ENCODE measurements at regions not wholly inside any gene's neighbourhood (a gene's known extent, or its start where the extent isn't known, plus 50 kb on each side); places are given as distances from the start of the nearest gene placed in this dataset.
"Not testable (repeated sequence)": the region's sequence is repeated elsewhere in the genome, so short reads cannot be mapped to it uniquely, and the experiment has no call there.

DNA sequence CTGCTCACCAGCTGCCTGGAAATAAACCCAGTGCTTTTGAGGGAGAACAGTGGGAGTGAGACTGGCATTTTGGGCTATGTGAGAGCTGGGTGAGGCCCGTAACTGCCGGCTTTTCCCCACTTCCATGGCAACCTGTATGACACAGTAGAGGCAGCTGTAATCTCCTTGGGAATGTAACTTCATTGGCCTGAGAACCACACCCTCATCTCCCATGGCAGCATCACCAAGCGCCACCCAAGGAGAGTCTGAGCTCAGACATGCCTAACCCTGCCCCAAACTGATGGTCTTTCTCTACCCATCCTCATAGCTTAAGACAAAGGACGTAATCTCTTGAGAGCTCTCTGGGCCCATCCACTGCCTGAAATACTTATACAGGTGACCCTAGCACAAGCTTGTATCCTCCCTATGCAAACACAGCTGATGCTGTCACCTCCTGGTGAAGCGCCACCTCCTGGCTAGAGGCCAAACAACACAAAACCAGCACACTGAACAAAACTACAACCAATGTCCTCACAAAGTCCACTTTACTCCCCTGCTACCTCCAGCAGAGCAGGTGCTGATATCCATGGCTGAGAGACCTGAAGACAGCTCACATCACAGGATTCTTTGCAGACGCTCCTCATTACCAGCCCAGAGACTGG lies 763.4 kb upstream of the NRXN1 start:
- no peak for DNase-seq

- no peak for DNase-seq
These were observed 759.6 kb upstream of the NRXN1 start for GRCh38 chr2:51791496-51791895.

- no peak for DNase-seq
These were observed 758.9 kb upstream of the NRXN1 start for GRCh38 chr2:51790854-51791253.

- no peak for DNase-seq
These were observed 758.0 kb upstream of the NRXN1 start for GRCh38 chr2:51789918-51790317.

DNA sequence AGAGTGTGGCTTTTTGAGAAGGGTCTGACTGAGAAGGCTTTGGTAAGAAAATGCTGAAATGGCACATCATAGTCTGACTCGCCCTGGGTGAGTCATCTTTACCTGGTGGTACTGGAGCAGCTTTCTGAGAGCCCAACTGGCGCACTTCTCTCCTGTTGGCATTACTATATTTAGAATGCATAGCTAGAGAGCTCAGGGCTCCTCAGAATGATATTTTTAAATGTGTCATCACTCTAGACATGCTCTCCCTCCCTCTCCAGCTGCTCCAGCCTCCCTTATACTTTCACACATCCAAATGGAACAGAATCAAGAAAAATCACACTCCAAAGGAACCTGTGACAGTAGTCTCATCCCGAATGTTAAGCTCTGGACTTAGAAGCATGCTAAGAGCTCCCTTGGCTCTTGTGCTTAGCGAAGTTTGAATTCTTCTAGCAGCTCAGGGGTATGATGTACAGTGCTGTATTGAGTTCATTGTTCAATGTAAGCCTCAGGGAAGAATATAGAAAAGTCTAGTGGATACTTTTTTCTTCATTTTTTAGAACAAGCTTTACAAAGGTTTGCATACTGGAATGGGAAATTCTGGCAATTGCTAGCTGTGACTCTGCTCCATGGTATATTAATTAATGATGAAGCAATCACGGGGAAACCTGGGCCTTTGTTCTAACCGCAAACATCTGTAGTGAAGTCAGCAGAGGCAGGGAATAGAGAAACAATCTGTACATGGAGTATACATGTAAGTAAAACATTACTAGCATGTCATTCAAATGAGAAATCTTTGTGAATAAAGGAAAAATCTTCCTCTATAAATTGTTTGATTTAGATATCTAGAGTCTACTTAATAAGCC lies 751.2 kb upstream of the NRXN1 start:
- no peak for DNase-seq

DNA sequence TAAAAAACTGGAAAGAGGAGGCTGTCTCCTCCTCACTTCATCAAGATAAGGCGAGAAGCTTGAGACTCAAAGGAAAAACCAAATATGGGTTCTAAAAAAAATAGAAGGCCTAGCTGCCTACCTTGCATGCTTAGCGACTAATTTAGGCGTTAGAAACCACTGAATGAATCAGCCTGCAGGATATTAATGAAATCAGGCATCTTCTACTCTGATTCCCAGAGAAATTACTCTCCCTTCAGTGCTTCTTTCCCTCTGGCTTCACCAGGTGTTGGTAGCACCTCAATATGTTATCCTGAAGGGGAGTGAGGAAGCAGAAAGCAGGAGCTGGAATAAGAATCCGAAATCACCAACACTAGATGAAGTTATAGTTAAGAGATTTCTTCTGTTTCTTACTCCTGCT lies 749.8 kb upstream of the NRXN1 start:
- no peak for DNase-seq

DNA sequence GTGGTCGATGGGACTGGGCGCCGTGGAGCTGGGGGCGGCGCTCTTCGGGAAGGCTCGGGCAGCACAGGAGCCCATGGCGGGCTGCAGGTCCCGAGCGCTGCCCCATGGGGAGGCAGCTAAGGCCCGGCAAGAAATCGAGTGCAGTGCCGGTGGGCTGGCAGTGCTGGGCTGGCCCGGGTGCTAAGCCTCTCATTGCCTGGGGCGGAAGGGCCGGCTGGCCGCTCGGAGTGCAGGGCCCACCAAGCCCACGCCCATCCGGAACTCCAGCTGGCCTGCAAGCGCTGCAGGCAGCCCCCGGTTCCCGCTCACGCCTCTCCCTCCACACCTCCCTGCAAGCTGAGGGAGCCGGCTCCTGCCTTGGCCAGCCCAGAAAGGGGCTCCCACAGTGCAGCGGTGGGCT lies 748.4 kb upstream of the NRXN1 start:
- no peak for DNase-seq

GRCh38 chr2:51779723-51780122 lies 747.8 kb upstream of the NRXN1 start:
- not testable (repeated sequence) for DNase-seq

DNA sequence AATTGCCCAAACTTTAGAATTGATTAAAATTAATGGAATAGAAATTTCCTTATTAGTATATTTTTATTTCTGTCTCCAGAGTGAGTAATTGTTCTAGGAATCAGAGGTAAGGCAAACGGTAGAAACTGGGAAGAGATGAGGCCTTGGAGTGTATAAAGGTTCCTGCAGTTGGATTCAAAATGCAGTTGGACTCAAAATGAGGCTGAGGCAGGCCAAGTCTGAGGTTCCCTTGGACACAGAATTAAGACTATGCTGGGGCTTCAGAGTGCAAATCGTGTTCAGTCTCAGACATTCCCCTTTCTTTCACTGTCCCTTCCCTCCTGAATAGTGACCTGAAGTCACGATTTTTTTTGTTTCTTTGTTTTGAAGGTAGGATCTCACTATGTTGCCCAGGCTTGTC lies 746.9 kb upstream of the NRXN1 start:
- no peak for DNase-seq

DNA sequence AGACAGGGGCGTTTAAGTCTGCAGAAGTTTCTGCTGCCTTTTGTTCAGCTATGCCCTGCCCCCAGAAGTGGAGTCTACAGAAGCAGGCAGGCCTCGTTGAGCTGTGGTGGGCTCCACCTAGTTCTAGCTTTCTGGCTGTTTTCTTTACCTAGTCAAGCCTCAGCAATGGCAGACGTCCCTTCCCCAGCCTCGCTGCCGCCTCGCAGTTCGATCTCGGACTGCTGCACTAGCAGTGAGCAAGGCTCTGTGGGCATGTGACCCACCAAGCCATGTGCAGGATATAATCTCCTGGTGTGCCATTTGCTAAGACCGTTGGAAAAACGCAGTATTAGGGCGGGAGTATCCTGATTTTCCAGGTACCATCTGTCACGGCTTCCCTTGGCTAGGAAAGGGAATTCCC lies 742.7 kb upstream of the NRXN1 start:
- DNase-seq, result not testable (repeated sequence)

- DNase-seq, result no peak
These were observed 728.5 kb upstream of the NRXN1 start for GRCh38 chr2:51760441-51760840.

DNA sequence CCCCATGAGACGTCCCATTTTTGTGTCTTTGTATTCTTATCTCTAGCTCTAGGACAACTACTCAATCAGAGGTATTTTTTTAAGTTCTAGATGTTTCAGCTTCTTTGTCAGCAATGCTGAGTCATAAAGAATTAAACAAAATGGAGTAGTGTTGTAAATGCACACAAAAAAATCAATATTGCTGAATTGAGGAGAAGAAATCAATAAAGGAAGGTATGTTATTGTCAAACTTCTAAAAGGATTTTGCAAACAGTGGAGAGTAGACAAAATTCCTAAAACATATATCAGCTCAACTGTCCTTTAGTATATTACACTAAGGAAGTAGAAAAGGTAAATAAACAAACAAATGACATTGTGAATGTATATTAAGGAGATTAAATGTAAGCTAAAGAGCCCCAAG lies 726.1 kb upstream of the NRXN1 start:
- DNase-seq, result no peak

DNA sequence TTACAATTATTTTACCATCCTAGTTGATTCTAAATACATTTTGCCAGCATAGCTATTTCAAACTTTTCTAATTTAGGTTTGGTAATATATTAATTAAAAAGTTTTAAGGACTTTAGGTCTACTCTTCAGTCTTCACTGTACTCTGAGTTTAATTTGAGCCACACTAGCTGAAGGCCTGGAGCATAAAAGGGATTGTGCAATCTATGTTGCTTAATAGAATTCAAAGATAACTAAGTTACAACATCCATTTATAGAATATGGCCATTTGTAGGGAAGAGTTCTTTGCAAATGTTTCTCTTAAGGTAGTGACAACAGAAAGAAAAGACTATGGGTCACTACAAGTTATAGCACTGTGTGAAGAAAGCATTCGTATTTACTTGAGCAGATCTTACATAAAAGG lies 702.2 kb upstream of the NRXN1 start:
- DNase-seq, result no peak

DNA sequence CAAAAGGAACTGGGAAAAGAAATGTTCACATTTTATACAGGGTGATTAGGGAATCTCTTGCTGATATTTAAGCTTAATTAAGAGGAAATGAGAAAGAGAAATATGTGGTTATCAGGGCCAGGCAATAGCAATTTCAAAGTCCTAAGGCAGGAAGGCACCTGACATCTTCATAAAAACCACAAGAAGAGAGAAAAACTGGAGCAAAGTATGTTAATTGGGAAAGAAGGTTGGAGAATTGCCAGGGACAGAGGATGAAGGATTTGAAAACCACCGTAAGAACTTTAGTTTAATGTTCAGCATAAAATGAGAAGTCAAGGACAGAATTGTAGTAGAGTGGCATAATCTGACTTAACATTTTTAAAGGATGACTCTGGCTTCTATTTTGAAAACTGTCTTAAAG lies 691.8 kb upstream of the NRXN1 start:
- no peak for DNase-seq

DNA sequence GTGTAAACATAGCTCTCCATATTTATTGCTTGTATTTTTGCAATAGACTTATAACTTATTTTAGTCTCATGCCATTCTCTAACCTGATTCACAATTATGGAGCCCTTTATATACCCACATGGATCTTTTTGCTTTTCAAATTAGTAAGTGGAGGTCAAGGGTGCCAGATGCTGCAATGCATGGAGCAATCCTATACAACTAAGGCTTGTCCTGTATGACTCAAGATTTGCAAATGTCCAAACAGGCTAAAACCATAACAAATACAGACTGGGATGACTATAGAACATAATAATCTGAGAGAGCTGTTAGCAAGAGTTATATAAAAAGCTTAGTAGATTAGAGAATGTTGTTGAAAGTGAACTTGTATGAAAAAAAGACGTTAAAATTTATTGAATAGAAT lies 690.4 kb upstream of the NRXN1 start:
- no peak for DNase-seq

DNA sequence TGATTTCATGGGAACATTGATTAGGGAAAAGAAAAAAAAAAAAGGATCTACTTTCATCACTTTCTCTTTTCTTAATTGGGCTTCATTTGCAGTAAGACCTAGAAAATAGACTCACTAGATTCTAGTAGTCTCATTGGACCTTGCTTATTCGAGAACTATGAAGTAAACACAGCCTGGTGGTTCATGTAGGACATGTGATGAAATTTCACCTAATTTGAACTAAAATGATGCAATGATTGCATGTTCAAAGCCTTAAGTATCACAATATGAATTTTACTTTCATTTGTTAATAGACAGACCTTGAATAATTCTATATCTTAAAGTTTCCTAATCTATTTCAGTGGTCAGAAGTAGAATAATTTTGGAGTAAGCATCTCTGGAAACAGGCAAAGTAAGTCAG lies 688.9 kb upstream of the NRXN1 start:
- no peak for DNase-seq

GRCh38 chr2:51718881-51719280 lies 686.9 kb upstream of the NRXN1 start:
- DNase-seq, result no peak

GRCh38 chr2:51717312-51717711 lies 685.4 kb upstream of the NRXN1 start:
- DNase-seq, result no peak

DNA sequence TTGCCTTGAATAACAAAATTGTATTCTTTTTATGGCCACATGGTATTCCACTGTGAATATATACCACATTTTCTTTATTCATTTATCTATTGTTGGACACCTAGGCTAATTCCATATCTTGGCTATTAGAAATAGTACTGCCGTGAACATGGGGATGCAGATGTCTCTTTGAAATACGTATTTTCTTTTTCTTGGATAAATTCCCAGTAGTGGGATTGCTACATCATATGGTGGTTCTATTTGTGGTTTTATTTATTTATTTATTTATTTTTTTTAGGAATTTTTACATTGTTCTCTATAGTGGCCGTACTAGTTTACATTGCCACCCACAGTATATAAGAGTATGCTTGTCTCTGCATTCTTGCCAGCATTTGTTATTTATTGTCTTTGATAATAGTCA lies 679.8 kb upstream of the NRXN1 start:
- DNase-seq, result no peak

DNA sequence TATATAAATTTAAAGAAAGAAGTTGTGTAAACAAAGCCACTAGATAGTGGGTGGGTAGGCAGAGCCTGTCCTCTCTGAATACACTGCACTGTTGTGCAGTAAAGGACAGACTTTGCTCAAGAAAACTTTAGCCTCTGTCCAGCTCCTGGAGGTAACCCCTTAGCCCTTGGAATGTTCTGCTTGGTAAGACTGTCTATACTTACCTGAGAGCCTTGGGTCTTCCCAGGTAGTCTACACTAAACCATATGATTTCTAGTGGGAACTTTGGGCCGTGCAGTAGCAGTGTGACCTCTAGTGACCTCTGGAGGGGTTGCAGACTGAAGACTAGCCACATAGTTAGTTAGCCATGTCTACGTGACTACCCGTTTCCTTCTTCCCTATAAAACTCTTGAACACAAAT lies 678.3 kb upstream of the NRXN1 start:
- DNase-seq, result no peak

DNA sequence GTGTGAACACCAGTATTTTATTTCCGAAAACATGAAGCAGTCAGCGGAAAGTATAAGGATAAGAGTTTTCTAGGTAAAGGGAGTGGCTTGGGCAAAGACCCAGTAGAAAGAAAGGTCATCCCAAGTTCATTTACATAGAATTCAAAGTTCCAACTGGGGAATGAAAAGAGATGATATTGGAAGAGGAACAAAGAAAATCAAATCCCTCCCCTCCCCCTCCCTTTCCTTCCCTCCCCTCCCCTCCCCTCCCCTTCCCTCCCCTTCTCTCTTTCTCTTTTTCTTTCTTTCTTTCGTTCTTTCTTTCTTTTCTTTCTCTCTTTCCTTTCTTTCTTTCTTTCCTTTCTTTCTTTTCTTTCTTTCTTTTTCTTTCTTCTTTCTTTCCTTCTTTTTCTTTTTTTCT lies 675.7 kb upstream of the NRXN1 start:
- no peak for DNase-seq

DNA sequence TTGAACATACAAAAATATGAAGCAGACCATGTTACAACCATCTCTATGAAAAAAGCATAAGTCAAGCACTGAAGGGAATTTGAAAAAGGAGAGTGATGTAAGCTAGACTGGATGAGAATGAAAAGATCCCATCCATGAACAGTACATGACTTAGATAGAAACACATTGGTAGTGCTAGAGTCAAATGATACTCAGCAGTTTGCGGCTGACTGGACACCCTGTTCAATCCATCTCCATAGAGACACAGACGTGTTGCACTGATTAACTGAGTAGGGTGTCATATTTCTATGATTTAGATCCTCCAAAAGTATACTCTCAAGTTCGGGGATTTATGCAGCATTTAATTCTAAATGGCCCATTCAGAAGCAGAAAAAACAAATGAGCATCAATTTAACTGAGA lies 674.3 kb upstream of the NRXN1 start:
- DNase-seq, result no peak

GRCh38 chr2:51705417-51705816 lies 673.5 kb upstream of the NRXN1 start:
- DNase-seq, result no peak

- DNase-seq, result no peak
These were observed 666.1 kb upstream of the NRXN1 start for GRCh38 chr2:51698021-51698420.

- no peak for DNase-seq
These were observed 665.2 kb upstream of the NRXN1 start for GRCh38 chr2:51697095-51697494.
